CD4-positive, alpha-beta T cell treated with Interleukin-10 for 1 hour (primary cell): ENCODE measurements at regions not wholly inside any gene's neighbourhood (a gene's known extent, or its start where the extent isn't known, plus 50 kb on each side); places are given as distances from the start of the nearest gene placed in this dataset.

Experiments
- DNase-seq: peaks from one replicate; pipeline ENCODE4 v3.0.0-alpha.2; 2020

- DNase-seq, result no peak
Measured at GRCh38 chr2:226064932-226065570, 665.5 kb downstream of the NYAP2 start.

GRCh38 chr2:226063704-226064440 lies 664.4 kb downstream of the NYAP2 start:
- no peak for DNase-seq

DNA sequence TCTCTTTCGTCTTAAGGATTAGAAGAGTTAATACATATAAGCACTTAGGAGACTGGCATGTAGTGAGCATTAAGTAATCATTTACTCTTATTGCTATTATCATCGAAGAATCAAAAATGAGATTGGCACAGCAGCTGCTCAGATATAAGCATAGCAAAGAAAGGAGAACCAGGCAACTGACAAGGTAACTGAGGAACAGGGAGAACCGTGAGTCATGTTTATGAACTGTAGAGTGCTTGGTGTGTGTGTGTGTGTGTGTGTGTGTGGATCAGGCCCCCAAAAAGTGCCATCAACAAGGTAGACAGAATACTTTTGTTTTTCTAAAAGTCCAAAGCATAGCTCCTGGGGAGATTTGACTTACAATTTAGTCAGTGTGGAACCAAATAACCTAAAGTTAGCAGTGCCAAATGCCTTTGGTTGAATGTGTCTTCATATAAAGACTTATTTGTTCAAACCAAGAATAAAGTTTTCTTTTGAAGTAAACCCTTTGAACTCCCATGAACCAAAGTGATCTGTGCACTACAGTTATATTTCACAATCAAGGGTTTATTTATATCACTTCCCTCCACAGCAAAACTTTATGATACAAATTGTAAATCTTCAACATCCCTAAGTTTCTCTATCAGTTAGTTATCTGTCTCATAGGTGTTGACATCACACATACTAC lies 660.6 kb downstream of the NYAP2 start:
- DNase-seq, result no peak

- no peak for DNase-seq
Measured at GRCh38 chr2:226057914-226058313, 658.4 kb downstream of the NYAP2 start.

GRCh38 chr2:226057365-226057764 lies 657.9 kb downstream of the NYAP2 start:
- no peak for DNase-seq

GRCh38 chr2:226052772-226053416 lies 653.4 kb downstream of the NYAP2 start:
- DNase-seq, result no peak

- DNase-seq, result no peak
Measured at GRCh38 chr2:226050822-226051221, 651.3 kb downstream of the NYAP2 start.

GRCh38 chr2:226048611-226049010 lies 649.1 kb downstream of the NYAP2 start:
- no peak for DNase-seq

GRCh38 chr2:226045080-226045479 lies 645.6 kb downstream of the NYAP2 start:
- no peak for DNase-seq

- DNase-seq, result no peak
Measured at GRCh38 chr2:226040344-226040900, 640.9 kb downstream of the NYAP2 start.

DNA sequence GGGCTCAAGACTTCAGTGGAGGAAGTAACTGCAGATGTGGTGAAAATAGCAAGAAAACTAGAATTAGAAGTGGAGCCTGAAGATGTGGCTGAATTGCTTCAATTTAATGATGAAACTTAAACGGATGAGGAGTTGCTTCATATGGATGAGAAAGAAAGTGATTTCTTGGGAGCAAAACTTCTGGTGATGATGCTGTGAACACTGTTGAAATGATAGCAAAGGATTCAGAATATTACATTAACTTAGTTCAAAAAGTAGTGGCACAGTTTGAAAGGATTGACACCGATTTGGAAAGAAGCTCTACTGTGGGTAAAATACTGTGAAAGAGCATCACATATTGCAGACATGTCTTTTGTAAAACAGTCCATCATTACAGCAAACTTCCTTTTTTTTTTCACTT lies 638.0 kb downstream of the NYAP2 start:
- DNase-seq, result no peak

DNA sequence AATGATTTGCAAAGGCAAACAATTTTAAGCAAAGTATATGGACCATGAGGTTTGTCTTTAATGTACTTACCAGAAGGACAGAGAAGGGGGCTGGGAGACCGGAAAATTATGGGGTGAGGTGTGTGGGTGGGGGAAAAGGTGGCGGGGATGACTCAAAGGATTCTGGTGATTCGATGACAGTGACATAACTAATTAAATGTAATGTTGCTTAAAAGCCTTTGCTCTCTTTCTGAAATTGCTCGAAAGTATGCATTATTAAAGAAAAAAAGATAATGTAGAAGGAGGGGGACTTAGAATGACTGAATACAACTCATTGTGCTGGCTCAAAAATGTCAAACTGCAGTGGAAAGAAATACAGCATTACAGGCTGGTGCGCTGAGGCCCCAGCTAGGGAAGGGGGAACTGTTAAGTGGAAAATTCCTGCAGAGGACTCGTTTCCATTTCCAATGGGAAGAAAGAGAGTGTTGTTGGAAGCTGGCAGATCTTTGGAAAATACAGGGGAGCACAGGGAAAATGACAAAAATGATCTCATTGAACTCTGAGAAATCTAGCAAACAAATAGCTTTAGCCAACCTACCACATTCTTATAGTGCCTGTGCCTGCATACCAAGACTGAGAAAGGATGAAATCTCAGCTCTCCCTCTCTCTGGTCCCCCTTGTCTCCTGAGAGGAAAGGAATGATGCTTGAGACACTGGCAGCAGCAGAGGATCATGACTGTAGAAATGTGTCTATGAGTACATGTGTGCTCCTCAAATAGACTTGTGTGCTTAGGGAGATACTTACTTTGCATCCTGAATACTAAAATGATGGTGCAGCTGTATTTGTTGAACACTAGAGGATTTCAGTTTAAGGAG lies 632.4 kb downstream of the NYAP2 start:
- DNase-seq, result no peak

DNA sequence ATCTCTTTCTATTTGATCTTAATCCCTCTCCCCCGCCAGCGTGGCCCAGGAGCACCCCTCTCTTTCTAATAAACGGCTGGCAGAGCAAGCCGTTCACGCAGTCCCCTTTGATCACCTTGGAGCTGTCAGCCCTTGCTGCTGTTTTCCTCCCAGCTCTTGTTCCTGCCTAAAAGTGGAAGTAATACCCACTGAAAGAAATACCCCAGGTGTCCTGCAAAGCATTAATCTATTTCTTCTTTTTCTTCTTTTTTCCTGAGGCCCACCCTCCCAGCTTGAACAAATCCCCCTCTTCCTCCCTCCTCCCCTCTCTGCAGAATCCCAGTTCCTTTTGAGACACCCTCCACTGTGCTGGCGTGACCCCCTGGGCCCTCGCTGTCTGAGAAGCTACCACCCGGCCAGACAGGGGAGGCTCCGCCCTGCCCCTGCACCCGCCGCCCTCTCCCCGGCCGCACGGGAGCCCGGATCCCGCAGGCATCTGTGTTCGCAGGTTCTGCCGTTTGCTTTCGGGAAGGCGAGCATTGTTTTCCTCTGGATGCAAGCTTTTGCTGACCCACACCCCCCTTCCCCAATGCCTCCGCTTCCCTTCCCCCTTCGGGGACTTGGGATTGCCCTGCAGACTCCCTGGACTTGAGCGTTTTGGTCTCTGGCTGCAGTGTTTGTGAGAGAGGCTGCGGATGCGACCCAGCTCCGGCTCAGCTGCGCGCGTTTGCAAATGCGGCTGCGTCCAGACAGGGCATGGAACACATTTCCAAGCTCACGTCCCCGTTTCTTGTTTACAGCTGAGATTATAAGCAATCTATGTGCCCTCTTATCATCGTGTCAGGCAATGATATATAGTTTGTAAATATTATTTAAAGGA lies 631.5 kb downstream of the NYAP2 start:
- no peak for DNase-seq

- no peak for DNase-seq
Measured at GRCh38 chr2:226030369-226030768, 630.9 kb downstream of the NYAP2 start.

DNA sequence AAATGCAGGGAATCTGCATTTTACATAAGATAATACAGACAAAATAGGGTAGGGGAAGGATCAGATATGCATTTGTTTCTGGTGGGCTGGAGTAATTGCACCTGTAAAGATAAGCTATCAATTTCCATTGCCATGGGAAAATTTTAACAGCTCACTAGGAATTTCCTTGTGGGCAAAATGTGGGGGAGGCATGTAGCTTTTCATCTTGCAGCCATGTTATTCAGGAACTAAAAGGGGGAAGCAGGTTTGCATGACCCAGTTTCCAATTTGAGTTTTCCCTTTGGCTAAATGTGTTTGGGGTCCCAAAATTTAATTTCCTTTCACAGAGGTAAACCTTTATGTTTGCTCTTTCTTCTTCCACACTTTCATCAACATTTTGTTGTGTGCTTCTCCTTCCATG lies 624.4 kb downstream of the NYAP2 start:
- no peak for DNase-seq

DNA sequence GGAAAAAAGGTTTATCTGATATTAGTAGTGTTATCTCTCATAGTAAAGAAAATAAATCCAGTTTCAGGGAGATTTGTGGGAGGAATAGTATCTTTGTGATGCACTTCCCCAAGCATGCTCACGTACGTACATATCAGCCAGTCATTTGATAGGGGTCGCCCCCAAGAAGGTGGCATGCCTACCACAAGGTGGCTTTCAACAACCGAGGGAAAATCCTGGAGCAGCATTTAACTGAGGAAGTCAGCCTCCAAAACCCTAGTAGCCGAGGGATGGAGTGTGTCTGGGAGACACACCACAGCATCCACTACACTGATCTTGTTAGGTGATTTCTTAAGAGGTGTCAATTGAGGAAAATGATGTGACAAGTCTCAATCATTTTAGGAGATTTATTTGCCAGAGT lies 623.9 kb downstream of the NYAP2 start:
- no peak for DNase-seq

- no peak for DNase-seq
Measured at GRCh38 chr2:226020956-226021355, 621.4 kb downstream of the NYAP2 start.

GRCh38 chr2:226020176-226020575 lies 620.7 kb downstream of the NYAP2 start:
- DNase-seq, result no peak

- DNase-seq, result no peak
Measured at GRCh38 chr2:226018641-226019040, 619.1 kb downstream of the NYAP2 start.

DNA sequence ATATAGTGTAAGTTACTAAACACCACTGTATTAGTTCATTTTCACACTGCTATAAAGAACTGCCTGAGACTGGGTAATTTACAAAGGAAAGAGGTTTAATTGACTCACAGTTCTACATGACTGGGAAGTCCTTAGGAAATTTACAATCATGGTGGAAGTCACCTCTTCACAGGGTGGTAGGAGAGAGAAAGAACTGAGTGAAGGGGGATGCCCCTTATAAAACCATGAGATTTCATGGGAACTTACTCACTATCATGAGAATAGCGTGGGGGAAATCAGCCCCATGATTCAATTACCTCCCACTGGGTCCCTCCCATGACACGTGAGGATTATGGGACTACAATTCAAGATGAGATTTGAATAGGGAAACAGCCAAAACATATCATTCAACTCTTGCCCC lies 618.0 kb downstream of the NYAP2 start:
- DNase-seq, result no peak

GRCh38 chr2:226017107-226017506 lies 617.6 kb downstream of the NYAP2 start:
- DNase-seq, result no peak
